NOMO-1 treated with dmso at 0.1 percent for 144 hours (cell line): ENCODE measurements at regions not wholly inside any gene's neighbourhood (a gene's known extent, or its start where the extent isn't known, plus 50 kb on each side); places are given as distances from the start of the nearest gene placed in this dataset.
"Not testable (repeated sequence)": the region's sequence is repeated elsewhere in the genome, so short reads cannot be mapped to it uniquely, and the experiment has no call there.

Source experiments
- DNase-seq: peaks from one replicate; lab custom pipeline; 2025; ENCODE audit not compliant: unreplicated experiment; lab: John Stamatoyannopoulos, UW

DNA sequence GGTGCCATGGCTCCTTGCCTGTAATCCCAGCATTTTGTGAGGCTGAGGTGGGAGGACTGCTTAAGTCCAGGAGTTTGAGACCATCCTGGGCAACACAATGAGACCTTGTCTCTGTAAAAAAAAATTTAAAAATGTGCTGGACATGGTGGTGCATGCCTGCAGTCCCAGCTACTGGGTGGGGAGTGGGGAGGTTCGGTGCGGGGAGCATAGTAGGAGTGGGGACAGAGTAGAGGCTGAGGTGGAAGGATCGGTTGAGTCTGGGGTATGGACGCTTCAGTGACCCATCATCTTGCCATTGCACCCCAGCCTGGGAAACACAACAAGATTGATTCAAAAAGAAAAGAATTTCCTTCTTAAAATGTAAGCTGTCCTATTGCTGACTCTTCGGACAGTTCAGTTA, 1490.0 kb upstream of the GBE1 start:
- no peak for DNase-seq

- DNase-seq, result no peak
Observed at GRCh38 chr3:83250613-83251012, 1489.2 kb upstream of the GBE1 start.

GRCh38 chr3:83248454-83248853, 1487.0 kb upstream of the GBE1 start:
- DNase-seq, result peak; percentile 4

- no peak for DNase-seq
Observed at GRCh38 chr3:83235180-83235814, 1473.9 kb upstream of the GBE1 start.

GRCh38 chr3:83233715-83234114, 1472.3 kb upstream of the GBE1 start:
- DNase-seq, result no peak

DNA sequence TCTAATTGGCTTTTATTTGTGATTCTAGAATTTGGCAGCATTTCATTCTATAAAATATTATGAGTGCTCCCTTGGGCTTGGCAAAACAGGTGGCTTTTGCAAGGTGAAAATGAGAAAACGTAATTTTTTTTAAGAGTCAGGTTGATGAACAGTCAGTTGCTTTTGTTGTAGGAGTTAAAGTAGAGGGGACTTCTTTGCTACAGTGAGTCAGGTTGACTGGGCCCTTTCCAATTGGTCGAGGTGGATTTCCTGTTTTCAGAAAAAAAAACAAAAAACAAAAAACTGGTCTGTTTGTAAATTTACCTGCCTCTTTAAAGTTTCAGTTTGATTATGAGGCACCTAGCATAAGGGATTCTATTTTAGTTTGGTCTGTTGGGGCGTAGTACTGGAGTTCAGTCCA, 1469.4 kb upstream of the GBE1 start:
- DNase-seq, result no peak

DNA sequence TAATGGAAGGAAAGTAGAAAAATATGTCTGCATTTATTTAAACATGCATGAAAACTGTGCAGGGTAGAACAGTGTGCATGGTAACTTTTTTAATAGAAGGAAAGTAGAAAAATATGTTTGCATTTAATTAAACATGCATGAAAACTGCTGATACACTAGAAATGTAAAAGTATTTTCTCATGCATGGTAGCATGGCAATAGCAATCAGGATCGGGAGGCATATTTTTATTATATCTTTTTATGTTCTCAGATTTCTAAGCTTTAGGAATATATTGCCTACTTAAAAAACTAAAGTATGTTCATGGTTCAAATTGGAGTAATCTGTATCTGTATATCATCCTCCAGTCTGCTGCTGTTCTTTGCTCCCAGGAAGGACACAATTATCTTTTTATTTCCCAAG, 1468.9 kb upstream of the GBE1 start:
- DNase-seq, result no peak

DNA sequence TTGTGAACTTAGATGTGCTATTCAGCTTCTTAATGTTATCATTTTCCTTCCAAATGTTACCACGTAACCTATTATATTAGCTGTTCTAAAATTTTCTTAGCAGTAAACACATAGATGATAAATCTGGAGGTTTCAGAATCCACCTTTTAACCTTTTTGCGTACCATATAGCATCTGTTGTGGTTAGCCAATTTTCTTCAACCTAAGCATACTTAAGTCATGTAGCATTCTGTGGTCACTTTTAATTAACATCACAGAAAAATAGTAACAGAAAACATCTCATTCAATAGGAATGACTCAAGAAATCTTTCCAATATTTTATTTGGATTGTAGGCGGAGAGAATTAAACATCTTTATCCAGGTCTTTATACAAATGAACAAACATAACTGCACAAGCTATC, 1465.3 kb upstream of the GBE1 start:
- no peak for DNase-seq

- DNase-seq, result no peak
Observed at GRCh38 chr3:83224101-83224868, 1462.8 kb upstream of the GBE1 start.

- no peak for DNase-seq
Observed at GRCh38 chr3:83218383-83219200, 1457.1 kb upstream of the GBE1 start.

GRCh38 chr3:83217595-83218118, 1456.2 kb upstream of the GBE1 start:
- not testable (repeated sequence) for DNase-seq

DNA sequence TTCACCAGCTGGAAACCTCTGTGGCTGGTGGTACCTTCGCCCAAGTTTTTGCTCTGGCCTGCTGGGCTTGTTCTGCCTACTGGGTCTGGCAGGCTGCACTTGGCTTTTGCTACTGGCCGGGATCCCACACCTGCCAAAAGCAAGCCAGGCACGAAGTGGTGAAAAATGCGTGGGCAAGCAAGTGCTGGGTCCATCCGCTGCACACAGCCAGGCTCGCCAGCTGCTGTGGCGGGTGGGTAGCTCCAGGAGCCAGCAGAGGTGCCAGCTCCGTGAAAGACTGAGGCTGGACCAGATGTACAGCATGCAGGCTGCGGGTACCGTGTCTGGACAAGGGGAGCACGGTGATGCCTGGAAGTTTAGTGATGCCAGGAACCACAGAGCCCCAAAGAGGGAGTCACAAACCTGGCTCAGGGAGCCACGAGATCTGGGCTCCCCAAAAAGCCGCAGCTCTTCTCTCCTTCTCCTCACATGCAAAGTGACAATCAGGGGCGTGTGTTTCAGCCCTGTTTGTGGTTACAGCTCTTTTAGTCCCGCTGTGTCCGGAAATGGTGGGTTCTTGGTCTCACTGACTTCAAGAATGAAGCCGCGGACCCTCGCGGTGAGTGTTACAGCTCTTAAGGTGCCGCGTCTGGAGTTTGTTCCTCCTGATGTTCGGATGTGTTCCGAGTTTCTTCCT, 1455.6 kb upstream of the GBE1 start:
- no peak for DNase-seq

DNA sequence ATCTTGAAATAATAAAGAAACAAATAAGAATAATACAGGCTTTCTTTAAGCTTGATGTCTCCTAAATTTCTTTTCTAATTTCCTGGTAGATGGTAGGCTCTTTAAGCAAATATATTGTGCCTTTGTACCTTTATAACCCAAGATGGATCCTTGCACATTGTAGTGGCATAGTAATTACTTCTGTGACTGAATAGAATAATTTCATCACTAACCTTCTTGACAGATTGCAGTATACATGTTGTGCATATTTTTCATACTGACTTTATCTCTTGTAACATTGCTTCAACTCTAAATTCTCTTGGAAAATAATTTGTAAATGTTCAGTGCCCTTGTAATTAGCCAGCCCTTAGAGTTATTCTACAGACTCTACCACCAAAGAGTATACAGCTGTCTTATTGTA, 1433.8 kb upstream of the GBE1 start:
- DNase-seq, result no peak

- no peak for DNase-seq
Observed at GRCh38 chr3:83193526-83193925, 1432.1 kb upstream of the GBE1 start.

DNA sequence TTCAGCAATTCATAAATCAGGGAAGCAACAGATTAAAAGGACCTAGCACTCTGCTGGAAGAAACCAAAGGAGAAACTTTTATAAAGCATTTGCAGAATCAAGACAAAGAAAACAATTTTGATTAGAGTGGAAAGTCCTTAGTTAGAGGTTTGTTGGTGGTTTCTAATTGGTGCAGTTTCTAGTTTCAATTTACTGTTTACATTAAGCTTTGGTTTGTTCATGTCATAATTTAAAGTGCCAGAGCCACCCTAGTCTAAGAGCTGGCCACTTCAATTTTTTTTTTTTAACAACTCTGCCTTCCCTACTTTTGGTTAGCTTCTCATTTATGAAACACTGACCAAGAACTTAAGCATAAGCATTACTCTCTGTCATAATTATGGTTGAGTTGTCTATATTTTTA, 1428.2 kb upstream of the GBE1 start:
- no peak for DNase-seq

DNA sequence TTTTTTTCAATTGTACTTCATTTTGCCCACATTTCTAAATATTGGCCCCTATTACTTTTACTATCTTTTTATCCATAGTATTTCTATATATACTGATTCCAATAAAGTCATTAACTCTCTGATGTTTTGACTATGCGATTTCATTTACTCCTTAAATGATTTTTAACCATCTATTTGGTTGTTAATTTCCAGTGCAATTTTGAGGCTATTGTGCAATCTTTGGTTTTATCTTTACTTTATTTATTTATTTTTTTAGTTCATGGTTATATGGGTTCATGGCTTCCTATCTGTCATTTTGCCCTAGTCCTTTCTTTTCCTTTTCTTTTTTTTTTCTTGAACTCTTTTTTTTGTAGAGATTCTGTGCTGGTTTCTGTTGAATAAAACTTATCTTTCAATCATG, 1408.0 kb upstream of the GBE1 start:
- no peak for DNase-seq

GRCh38 chr3:83150896-83151295, 1389.5 kb upstream of the GBE1 start:
- no peak for DNase-seq

DNA sequence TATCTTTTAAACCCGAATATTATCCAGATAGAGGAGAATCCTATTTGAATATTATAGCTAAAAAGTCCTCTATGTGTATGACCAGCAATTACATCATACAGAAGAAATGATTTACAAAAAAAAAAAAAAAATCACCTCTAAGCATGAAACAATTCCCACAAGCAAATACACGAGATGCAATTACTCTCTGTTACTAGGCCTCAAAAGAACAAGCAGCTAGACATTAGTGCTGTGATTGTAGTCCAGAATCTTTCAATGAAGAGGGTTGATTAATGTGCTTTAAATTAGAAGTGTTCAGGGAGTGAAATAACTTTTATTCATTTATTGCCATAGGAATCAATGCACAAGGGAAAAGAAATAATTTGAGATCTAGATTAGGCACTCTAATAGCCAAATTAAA, 1379.5 kb upstream of the GBE1 start:
- DNase-seq, result no peak

GRCh38 chr3:83131236-83131635, 1369.8 kb upstream of the GBE1 start:
- DNase-seq, result no peak

DNA sequence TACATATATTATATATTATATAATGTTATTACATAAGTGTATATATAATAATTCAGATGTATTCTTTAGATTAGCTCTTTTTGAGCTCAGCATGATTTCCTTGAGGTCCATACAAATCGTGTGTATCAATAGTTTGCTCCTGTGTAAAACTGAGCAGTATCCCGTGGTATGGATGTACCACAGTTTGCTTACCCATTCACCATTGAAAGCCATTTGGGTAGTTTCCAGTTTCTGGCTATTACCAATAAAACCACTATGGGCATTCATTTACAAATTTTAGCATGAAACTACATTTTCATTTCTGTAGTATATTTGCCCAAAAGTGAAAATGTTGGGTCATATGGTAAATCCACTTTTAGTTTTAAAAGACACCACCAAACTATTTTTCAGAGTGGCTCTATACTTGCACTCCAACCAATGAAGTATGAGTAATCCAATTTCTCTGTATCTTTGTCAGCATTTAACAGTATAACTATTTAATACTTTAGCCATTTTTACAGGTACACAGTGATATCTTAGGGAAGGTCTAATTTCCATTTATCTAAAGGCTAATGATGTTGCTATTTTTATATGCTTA, 1361.4 kb upstream of the GBE1 start:
- DNase-seq, result no peak

DNA sequence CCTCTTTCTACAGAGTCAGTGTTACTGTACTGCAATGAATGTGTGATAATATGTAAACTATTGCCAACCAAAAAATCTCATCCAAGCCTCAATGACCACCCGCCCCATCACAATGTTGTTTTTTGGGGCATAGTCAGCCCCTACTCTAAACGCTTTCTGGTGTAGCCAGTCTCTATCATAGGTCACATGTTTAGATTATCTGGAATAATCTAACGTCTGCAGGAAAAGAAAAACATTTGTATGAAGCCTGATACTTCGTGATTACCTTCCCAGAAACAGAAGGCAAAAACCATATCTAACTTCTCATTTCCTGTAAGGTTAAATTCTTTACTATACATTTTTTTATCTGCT, 1331.8 kb upstream of the GBE1 start:
- DNase-seq, result no peak
